ENCODE measurements at regions not wholly inside any gene's neighbourhood (a gene's known extent, or its start where the extent isn't known, plus 50 kb on each side); places are given as distances from the start of the nearest gene placed in this dataset.

DNA sequence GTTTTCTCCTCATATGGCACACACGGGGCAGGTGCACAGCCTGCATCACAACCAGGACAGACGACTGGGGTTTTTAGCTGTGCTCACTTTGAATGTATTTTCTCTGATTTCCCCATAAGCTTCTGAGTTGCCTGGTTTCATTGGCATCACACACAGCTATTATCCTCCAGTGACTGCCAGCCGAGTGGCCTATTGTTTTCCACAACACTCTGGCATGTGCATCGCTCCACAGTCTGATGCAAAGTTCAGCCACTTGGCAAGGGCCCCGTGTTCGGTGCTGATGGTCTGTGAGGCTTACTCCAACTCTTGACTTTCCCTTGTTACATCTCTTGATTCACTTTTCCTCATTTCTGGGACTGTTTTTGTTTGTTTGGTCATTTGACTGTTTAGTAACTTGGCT is 593.1 kb downstream of the CBLN2 start:
- DNase-seq (ENCODE audit: extremely low read depth, insufficient read length): no peak
- Histone ChIP-seq H3K36me3 (ENCODE audit: control insufficient read depth, insufficient read depth, low read length) (no peaks in the 10 kb centered on the region), H3K27me3 (replicated peaks; ENCODE audit: control insufficient read depth, insufficient read depth, low read length) (no peaks in the 10 kb centered on the region), H3K4me3 (replicated peaks; ENCODE audit: low read depth, low read length) (no peak overlapping the region)
- TF ChIP-seq, protein P1, sequence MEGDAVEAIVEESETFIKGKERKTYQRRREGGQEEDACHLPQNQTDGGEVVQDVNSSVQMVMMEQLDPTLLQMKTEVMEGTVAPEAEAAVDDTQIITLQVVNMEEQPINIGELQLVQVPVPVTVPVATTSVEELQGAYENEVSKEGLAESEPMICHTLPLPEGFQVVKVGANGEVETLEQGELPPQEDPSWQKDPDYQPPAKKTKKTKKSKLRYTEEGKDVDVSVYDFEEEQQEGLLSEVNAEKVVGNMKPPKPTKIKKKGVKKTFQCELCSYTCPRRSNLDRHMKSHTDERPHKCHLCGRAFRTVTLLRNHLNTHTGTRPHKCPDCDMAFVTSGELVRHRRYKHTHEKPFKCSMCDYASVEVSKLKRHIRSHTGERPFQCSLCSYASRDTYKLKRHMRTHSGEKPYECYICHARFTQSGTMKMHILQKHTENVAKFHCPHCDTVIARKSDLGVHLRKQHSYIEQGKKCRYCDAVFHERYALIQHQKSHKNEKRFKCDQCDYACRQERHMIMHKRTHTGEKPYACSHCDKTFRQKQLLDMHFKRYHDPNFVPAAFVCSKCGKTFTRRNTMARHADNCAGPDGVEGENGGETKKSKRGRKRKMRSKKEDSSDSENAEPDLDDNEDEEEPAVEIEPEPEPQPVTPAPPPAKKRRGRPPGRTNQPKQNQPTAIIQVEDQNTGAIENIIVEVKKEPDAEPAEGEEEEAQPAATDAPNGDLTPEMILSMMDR (IDR thresholded peaks at IDR 0.05; ENCODE audit: insufficient read depth, low read length, poor library complexity, severe bottlenecking): no peak

DNA sequence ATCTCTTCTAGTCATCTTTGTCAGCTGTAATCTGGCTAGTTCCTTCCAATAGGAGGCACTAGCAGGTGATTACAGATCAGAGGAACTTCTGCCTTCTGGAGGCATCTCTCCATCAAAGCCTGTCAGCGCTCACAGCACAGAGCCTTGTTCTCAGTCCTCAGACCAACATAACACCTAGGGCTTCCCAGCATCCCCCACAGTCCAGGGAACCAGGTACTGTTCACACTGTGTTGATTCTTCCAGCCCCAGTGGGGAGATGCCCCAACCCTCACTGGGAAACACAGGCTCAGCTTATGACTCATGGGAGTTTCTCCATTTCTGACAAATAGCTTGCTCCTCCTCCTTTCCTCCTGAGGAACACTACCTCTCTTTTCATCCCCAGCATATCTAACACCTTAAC is 601.7 kb downstream of the CBLN2 start:
- no peak for DNase-seq (ENCODE audit: extremely low read depth, insufficient read length)
- Histone ChIP-seq H3K27me3 (replicated peaks; ENCODE audit: control insufficient read depth, insufficient read depth, low read length) (no peaks in the 10 kb centered on the region), H3K36me3 (ENCODE audit: control insufficient read depth, insufficient read depth, low read length) (no peaks in the 10 kb centered on the region), H3K4me3 (replicated peaks; ENCODE audit: low read depth, low read length) (no peak overlapping the region)
- TF ChIP-seq, protein P1 (IDR thresholded peaks at IDR 0.05; ENCODE audit: insufficient read depth, low read length, poor library complexity, severe bottlenecking): no peak

DNA sequence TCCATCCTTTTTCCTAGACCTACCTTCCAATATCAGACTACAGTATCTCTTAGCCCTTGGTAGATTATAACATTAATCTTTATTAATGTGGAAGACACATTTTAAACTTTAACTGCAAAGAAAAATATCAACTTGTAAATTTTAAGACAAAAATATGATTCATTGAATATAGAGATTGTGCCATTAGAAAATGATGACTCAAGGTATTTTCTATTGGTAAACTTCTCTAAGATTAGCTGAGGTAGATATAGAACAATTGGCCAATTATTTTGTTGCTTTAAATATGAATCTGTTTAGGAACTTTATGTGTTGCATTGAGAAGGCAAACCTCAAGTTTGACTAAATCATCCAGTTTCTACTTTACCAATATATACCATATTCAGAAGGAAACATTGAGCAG is 604.7 kb downstream of the CBLN2 start:
- no peak overlapping the region for H3K4me3 ChIP-seq (replicated peaks; ENCODE audit: low read depth, low read length)
- DNase-seq (ENCODE audit: extremely low read depth, insufficient read length): no peak
- H3K27me3 ChIP-seq (replicated peaks; ENCODE audit: control insufficient read depth, insufficient read depth, low read length): no peaks in the 10 kb centered on the region
- no peaks in the 10 kb centered on the region for H3K36me3 ChIP-seq (ENCODE audit: control insufficient read depth, insufficient read depth, low read length)
- TF ChIP-seq, protein P1 (IDR thresholded peaks at IDR 0.05; ENCODE audit: insufficient read depth, low read length, poor library complexity, severe bottlenecking): no peak

DNA sequence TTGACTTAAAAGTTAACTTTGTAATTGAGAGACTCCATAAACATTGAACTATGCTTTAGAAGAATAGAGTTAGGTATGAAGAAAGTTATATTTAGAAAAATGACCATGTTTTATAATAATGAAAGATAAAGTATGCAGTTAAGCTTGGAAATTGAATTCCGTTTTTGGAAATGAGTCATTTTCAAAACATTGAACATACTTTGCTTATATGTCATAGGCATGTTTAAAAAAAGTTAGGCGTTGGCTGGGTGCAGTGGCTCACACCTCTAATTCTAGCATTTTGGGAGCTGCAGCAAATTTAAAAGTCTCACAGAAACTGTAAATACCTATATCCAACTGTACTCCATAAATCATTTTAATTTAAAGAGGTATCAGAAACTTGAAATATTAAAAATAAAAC is 607.4 kb downstream of the CBLN2 start:
- Histone ChIP-seq H3K27me3 (replicated peaks; ENCODE audit: control insufficient read depth, insufficient read depth, low read length) (no peaks in the 10 kb centered on the region), H3K4me3 (replicated peaks; ENCODE audit: low read depth, low read length) (no peak overlapping the region), H3K36me3 (ENCODE audit: control insufficient read depth, insufficient read depth, low read length) (no peaks in the 10 kb centered on the region)
- TF ChIP-seq, protein P1 (IDR thresholded peaks at IDR 0.05; ENCODE audit: insufficient read depth, low read length, poor library complexity, severe bottlenecking): no peak
- no peak for DNase-seq (ENCODE audit: extremely low read depth, insufficient read length)

DNA sequence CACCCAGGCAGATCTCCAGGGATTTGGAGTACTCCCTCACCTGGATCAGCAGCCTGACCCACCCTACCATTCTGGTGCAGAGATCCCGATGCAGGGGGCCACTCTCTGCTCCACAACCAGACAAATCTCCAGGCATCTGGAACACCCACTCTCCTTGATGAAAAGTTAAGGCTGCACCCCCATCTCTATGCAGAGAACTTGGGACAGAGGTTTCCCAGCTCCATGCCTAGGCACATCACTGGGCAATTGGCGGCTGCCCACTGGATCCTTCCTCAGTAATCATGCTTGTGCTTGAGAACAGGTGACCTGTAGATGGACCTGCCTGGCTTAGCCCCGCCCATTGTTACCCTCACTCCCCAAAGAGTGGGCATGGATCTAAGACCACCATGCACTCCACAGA is 624.9 kb downstream of the CBLN2 start:
- Histone ChIP-seq H3K27me3 (replicated peaks; ENCODE audit: control insufficient read depth, insufficient read depth, low read length) (no peaks in the 10 kb centered on the region), H3K4me3 (replicated peaks; ENCODE audit: low read depth, low read length) (no peak overlapping the region), H3K36me3 (ENCODE audit: control insufficient read depth, insufficient read depth, low read length) (no peaks in the 10 kb centered on the region)
- TF ChIP-seq, protein P1 (IDR thresholded peaks at IDR 0.05; ENCODE audit: insufficient read depth, low read length, poor library complexity, severe bottlenecking): no peak
- DNase-seq (ENCODE audit: extremely low read depth, insufficient read length): no peak

DNA sequence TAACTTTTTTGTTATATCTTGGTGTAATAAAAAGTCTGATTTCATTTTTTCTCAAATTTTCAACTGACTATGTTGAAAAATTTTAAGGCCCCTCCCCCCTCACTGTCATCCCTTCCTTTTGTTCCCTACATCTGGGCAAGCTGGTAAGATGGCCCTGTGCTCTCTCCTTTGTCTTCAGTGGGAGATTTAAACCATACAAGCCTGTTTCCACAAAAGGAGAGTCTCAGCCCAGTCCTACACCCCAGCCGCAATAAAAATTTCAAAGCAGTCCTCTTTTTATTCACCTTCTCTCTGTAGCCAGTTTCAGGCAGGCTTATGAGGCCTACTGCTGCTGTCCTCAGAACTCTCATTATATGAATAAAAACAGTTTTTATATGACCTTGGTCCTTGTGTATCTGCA is 630.5 kb downstream of the CBLN2 start:
- Histone ChIP-seq H3K4me3 (replicated peaks; ENCODE audit: low read depth, low read length) (no peak overlapping the region), H3K27me3 (replicated peaks; ENCODE audit: control insufficient read depth, insufficient read depth, low read length) (no peaks in the 10 kb centered on the region), H3K36me3 (ENCODE audit: control insufficient read depth, insufficient read depth, low read length) (no peaks in the 10 kb centered on the region)
- no peak for DNase-seq (ENCODE audit: extremely low read depth, insufficient read length)
- TF ChIP-seq, protein P1 (IDR thresholded peaks at IDR 0.05; ENCODE audit: insufficient read depth, low read length, poor library complexity, severe bottlenecking): no peak
